Pancreas (tissue), 10 donors: ENCODE measurements at regions not wholly inside any gene's neighbourhood (a gene's known extent, or its start where the extent isn't known, plus 50 kb on each side); places are given as distances from the start of the nearest gene placed in this dataset.
"Not testable (repeated sequence)": the region's sequence is repeated elsewhere in the genome, so short reads cannot be mapped to it uniquely, and the experiment has no call there.

Experiments used
- ATAC-seq, 4 donors: fragments of 200-7000 bp; cut with Tn5 transposase; one replicate each; pipeline versions ENCODE4 v1.8.0 to v1.9.1; 2020; ENCODE audit warnings: mild to moderate bottlenecking in 4 of 4, moderate library complexity in 4 of 4
- DNase-seq, 6 donors: peaks; one replicate each; pipeline ENCODE4 v3.0.0-alpha.2; 2020
- FAIRE-seq: peaks from 2 replicates; lab custom pipeline; 2012; peaks lifted over from hg19 to GRCh38; lab: Jason Lieb, UNC
- H3K27ac ChIP-seq, 4 donors: fragments of 200-600 bp; sonication (generic); 1 replicate in 3 of 4; 2 replicates in 1 of 4; pipeline versions ENCODE4 v1.5.0 to v1.8.0; 2020
- H3K27me3 ChIP-seq, 4 donors: fragments of 200-600 bp; one replicate each; pipeline ENCODE4 v1.8.0; 2021
- H3K36me3 ChIP-seq, 3 donors: fragments of 200-600 bp; sonication (generic) in 1 of 3; one replicate each; pipeline versions ENCODE4 v1.5.0 to v1.8.0; 2020 to 2021
- H3K4me1 ChIP-seq, 3 donors: fragments of 200-600 bp; one replicate each; pipeline ENCODE4 v1.8.0; 2021
- H3K4me3 ChIP-seq, 4 donors: fragments of 200-600 bp; sonication (generic) in 2 of 4; one replicate each; pipeline versions ENCODE4 v1.5.0 to v1.8.0; 2020 to 2021
- H3K9me3 ChIP-seq, 4 donors: fragments of 200-600 bp; one replicate each; pipeline ENCODE4 v1.8.0; 2021
- WGBS, 2 donors: extraction: QIAGEN DNeasy Blood & Tissue Kit; methylation state at CpG; one replicate each; pipeline ENCODE4 v1.1.7; 2013; 5-methylcytosine and 5-hydroxymethylcytosine counted together
- intact Hi-C, 3 donors: fragments of 100-400 bp; cut with DNase I; formaldehyde crosslinking; loops; one replicate each; pipeline versions ENCODE4 v1.11.1 to v1.14.2; 2022
- TF ChIP-seq, protein P1 (sequence below), 4 donors: fragments of 200-600 bp; sonication (generic) in 3 of 4; IDR thresholded peaks; one replicate each; pipeline versions ENCODE4 v1.5.0 to v1.8.0; 2021; ENCODE audit warnings: antibody characterized with exemption in 4 of 4
- donor health status: healthy with polysubstance abuse.
- donor health status: DM: no; HTN: no; CAD: no; lungs with moderate emphysema.
- donor health status: DM: no; HTN: no; CAD: no.
- donor health status: control.
- donor health status: control.
- donor health status: Bipolar disorder and iron deficiency.
- donor health status: DM: yes; HTN: yes; CAD: no.
- donor health status: DM: no; HTN: no; CAD: no.
- donor health status: DM: no; HTN: no; CAD: no.
- donor health status: DM: yes; HTN: yes; CAD: no.

DNA sequence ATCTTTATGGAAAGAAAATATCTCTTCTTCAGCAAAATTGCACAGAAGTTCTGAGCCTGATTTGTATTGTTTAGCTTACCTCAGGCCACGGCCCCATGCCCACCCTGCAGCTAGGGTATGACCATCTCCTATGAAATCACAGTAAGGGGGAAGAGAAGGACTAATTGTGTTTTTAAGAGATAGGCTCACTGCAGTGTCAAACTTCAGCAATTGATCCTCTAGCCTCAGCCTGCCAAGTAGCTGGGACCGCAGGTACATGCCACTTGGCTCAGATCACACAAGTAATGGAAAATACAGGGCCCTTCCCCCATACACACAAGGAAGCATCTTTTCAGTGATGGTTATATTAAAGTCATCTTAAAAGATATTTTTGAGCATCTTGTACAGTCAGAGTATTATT is 60.0 kb downstream of the DMAC1 start:
- H3K27me3 ChIP-seq, result no peaks in the 10 kb centered on the region
- no peak for ATAC-seq
- H3K36me3 ChIP-seq, result no peaks in the 10 kb centered on the region
- H3K4me3 ChIP-seq, result no peak overlapping the region
- no peaks in the 10 kb centered on the region for H3K9me3 ChIP-seq
- H3K4me1 ChIP-seq, result no peaks in the 10 kb centered on the region
- intact Hi-C loops, result no loop called here
- no peak for DNase-seq
- FAIRE-seq, result no peak
- H3K27ac ChIP-seq, result no peak overlapping the region
- WGBS, 2 donors, result 58 to 79% methylated on average over 2 of the region's 2 CpGs
- TF ChIP-seq, protein P1, sequence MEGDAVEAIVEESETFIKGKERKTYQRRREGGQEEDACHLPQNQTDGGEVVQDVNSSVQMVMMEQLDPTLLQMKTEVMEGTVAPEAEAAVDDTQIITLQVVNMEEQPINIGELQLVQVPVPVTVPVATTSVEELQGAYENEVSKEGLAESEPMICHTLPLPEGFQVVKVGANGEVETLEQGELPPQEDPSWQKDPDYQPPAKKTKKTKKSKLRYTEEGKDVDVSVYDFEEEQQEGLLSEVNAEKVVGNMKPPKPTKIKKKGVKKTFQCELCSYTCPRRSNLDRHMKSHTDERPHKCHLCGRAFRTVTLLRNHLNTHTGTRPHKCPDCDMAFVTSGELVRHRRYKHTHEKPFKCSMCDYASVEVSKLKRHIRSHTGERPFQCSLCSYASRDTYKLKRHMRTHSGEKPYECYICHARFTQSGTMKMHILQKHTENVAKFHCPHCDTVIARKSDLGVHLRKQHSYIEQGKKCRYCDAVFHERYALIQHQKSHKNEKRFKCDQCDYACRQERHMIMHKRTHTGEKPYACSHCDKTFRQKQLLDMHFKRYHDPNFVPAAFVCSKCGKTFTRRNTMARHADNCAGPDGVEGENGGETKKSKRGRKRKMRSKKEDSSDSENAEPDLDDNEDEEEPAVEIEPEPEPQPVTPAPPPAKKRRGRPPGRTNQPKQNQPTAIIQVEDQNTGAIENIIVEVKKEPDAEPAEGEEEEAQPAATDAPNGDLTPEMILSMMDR (IDR thresholded peaks at IDR 0.05), result no peak

DNA sequence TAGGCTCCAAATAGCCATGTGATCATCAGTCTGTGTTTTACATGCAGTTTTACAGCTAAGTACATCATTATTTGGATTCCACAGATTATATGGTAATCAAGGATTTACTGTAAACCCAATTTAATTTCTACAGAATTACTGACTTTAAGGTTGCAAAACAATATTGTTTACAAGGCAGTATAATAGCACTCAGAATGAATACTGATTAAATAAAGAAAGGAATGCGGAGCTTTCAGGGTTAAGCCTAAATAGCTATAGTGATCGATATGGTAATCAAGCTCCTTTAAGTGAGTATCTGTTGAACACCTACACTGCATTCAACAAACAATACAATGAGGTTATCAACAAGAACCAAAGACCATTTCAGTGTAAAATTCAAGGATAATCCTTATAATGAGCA is 64.3 kb downstream of the DMAC1 start:
- H3K4me3 ChIP-seq, result no peak overlapping the region
- WGBS, 2 donors, result 78 to 85% methylated on average over 2 of the region's 2 CpGs
- FAIRE-seq, result no peak
- H3K27me3 ChIP-seq, result no peaks in the 10 kb centered on the region
- intact Hi-C loops, result no loop called here
- no peaks in the 10 kb centered on the region for H3K9me3 ChIP-seq
- no peak for ATAC-seq
- TF ChIP-seq, protein P1 (IDR thresholded peaks at IDR 0.05), result no peak
- no peak overlapping the region for H3K27ac ChIP-seq
- no peak for DNase-seq
- no peaks in the 10 kb centered on the region for H3K4me1 ChIP-seq
- no peaks in the 10 kb centered on the region for H3K36me3 ChIP-seq

DNA sequence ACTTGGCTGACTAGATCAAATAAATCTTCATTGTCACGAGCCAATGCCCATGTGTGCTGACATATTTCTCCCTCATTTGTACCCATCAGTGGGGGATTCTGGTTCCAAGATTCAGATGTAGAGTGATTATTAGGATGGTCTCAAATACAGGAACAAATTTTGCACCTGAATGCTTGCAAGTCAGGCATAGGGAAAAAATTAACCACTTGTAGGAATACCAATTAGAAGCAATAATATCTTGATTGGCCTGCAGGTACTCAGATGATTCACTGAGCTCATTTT is 69.5 kb downstream of the DMAC1 start:
- intact Hi-C loops, result no loop called here
- Histone ChIP-seq H3K27me3 (no peaks in the 10 kb centered on the region), H3K27ac (no peak overlapping the region), H3K36me3 (no peaks in the 10 kb centered on the region), H3K4me3 (no peak overlapping the region), H3K9me3 (no peaks in the 10 kb centered on the region), H3K4me1 (no peaks in the 10 kb centered on the region)
- TF ChIP-seq, protein P1 (IDR thresholded peaks at IDR 0.05), result no peak
- WGBS, 2 donors, result 43 to 45% methylated on average over 1 of the region's 1 CpG
- DNase-seq, result no peak
- no peak for FAIRE-seq
- no peak for ATAC-seq

DNA sequence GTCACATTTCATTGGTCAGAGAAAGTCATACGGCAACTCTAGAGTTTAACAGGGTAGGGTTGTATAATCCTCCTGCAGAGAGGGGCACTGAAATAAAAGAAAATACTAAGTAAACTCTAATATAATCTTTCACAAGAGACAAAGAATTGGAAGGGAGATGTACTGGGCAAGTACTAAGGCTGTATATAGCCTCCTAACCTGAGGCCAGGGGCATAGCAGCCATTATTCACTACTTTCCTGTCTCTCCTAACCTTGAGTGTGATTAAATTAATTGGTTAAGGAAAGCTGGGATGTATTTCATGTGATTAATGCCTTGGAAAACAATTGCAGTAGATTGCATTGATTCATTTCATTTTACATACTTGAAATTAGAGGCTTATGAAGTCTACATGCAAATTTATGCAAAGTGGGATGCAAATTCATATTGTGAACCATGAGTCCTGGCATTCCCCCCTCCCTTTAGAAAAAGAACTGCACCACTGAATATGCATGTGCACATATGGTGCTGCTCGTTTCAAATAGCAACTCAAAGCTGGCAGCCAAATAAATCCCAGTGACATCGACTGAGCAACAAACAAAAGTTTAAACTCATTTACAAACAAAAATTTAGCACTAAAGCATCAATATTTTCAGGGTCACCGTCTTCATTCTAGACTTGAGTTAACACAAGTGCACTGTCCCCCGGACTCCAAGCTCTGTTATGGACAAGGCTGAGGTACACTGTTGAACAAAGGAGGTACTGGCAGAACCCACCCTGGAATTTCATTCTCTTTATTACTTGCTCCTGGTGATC is 70.0 kb downstream of the DMAC1 start:
- ATAC-seq (no peak), DNase-seq (no peak), FAIRE-seq (no peak)
- Histone ChIP-seq H3K36me3 (no peaks in the 10 kb centered on the region), H3K4me1 (no peaks in the 10 kb centered on the region), H3K4me3 (no peak overlapping the region), H3K27me3 (no peaks in the 10 kb centered on the region), H3K9me3 (no peaks in the 10 kb centered on the region), H3K27ac (no peak overlapping the region)
- 54 to 74% methylated on average over 5 of the region's 5 CpGs for WGBS, 2 donors
- TF ChIP-seq, protein P1 (IDR thresholded peaks at IDR 0.05), result no peak
- intact Hi-C loops, result no loop called here

DNA sequence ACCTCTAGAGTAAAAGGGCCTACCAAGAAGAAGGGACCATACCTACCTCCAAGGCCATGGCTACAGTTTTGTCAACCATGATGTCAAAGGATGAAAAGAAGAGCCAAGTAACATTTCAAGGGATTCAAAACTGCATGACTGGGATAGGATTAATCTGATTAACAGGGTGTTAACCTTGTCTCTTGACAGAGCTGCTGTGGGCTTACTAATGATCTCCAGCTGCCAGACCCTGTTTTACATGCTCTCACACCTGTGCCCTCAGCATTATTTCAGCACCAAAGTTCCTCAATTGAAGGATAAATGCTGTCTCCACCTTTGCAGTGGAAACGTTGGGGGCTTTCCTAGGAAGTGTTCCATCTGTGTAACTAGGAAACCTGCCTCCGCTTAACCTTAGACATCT is 78.3 kb downstream of the DMAC1 start:
- H3K27ac ChIP-seq, result no peak overlapping the region
- H3K27me3 ChIP-seq, result no peaks in the 10 kb centered on the region
- H3K4me3 ChIP-seq, result no peak overlapping the region
- DNase-seq (no peak), ATAC-seq (no peak), FAIRE-seq (no peak)
- no peaks in the 10 kb centered on the region for H3K36me3 ChIP-seq
- H3K4me1 ChIP-seq, result no peaks in the 10 kb centered on the region
- no peaks in the 10 kb centered on the region for H3K9me3 ChIP-seq
- 66 to 73% methylated on average over 2 of the region's 2 CpGs for WGBS, 2 donors
- TF ChIP-seq, protein P1 (IDR thresholded peaks at IDR 0.05), result no peak
- intact Hi-C loops, result no loop called here

DNA sequence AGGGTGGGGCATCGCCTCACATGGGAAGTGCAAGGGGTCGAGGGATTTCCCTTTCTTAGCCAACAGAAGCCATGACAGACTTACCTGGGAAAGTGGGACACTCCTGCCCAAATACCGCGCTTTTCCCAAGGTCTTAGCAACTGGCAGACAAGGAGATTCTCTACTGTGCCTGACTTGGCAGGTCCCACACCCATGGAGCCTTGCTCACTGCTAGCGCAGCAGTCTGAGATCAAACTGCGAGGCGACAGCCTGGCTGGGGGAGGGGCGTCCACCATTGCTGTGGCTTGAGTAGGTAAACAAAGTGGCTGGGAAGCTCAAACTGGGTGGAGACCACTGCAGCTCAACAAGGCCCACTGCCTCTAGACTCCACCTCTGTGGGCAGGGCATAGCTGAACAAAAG is 86.5 kb downstream of the DMAC1 start:
- H3K9me3 ChIP-seq, H3K27me3 ChIP-seq, FAIRE-seq, H3K4me3 ChIP-seq, ATAC-seq, H3K4me1 ChIP-seq, intact Hi-C loops, H3K27ac ChIP-seq, H3K36me3 ChIP-seq, DNase-seq: not testable (repeated sequence)
- 73 to 89% methylated on average over 8 of the region's 8 CpGs for WGBS, 2 donors
